Uterus (tissue), 3 donors: ENCODE measurements at regions not wholly inside any gene's neighbourhood (a gene's known extent, or its start where the extent isn't known, plus 50 kb on each side); places are given as distances from the start of the nearest gene placed in this dataset.

Experiments
- DNase-seq, 2 donors: peaks; one replicate each; pipeline ENCODE4 v3.0.0-alpha.2; 2019 to 2020
- H3K27ac ChIP-seq, 2 donors: fragments of 200-600 bp; sonication (generic); 1 replicate in 1 of 2; 2 replicates in 1 of 2; pipeline ENCODE4 v1.5.1; 2016 to 2018
- H3K27me3 ChIP-seq, 2 donors: fragments of 200-600 bp; sonication (generic); one replicate each; pipeline ENCODE4 v1.5.1; 2018 to 2019; ENCODE audit warnings: control low read depth in 1 of 2
- H3K36me3 ChIP-seq, 2 donors: fragments of 200-600 bp; sonication (generic); one replicate each; pipeline ENCODE4 v1.5.1; 2019; ENCODE audit warnings: control low read depth in 1 of 2
- H3K4me1 ChIP-seq, 2 donors: fragments of 200-600 bp; sonication (generic); one replicate each; pipeline ENCODE4 v1.5.1; 2018 to 2019; ENCODE audit warnings: control low read depth in 1 of 2
- H3K4me3 ChIP-seq, 2 donors: fragments of 200-600 bp; sonication (generic); 1 replicate in 1 of 2; 2 replicates in 1 of 2; pipeline ENCODE4 v1.5.1; 2018 to 2019; ENCODE audit warnings: mild to moderate bottlenecking in 1 of 2
- H3K9me3 ChIP-seq, 2 donors: fragments of 200-600 bp; sonication (generic); one replicate each; pipeline ENCODE4 v1.5.1; 2019; ENCODE audit warnings: control low read depth in 1 of 2
- CTCF ChIP-seq, 4 experiments: fragments of 200-600 bp in 2 of 4; fragments of 450-650 bp in 2 of 4; sonication (generic) in 2 of 4; IDR thresholded peaks; one replicate each; pipeline ENCODE4 v1.5.1; 2016 to 2019; ENCODE audit warnings: antibody characterized with exemption in 4 of 4, mild to moderate bottlenecking in 2 of 4, moderate library complexity in 1 of 4
- POLR2A ChIP-seq, 2 donors: fragments of 450-650 bp; IDR thresholded peaks; one replicate each; pipeline ENCODE4 v1.6.1; 2016; ENCODE audit warnings: antibody characterized with exemption in 2 of 2, mild to moderate bottlenecking in 1 of 2, moderate library complexity in 1 of 2
- intact Hi-C: fragments of 100-400 bp; cut with DNase I; formaldehyde crosslinking; loops from one replicate; pipeline ENCODE4 v1.15.1; 2023; ENCODE audit warnings: low total_unique reads
- donor health status: DM: yes; HTN: yes; CAD: no.

GRCh38 chr1:34460193-34460592, 283.5 kb downstream of the C1orf94 start:
- Histone ChIP-seq H3K4me3 (no peak overlapping the region), H3K9me3 (no peaks in the 10 kb centered on the region), H3K4me1 (no peaks in the 10 kb centered on the region), H3K36me3 (no peaks in the 10 kb centered on the region), H3K27me3 (no peaks in the 10 kb centered on the region), H3K27ac (no peak overlapping the region)
- no peak for DNase-seq
- peak in 2 of 4 experiments; percentile 19 to 33 for TF ChIP-seq CTCF (IDR thresholded peaks at IDR 0.05)
- no peak for TF ChIP-seq POLR2A (IDR thresholded peaks at IDR 0.05)
- intact Hi-C loops = no loop called here

GRCh38 chr1:34470401-34470800, 284.4 kb upstream of the GJB5 start:
- no peak for DNase-seq
- no peaks in the 10 kb centered on the region for H3K9me3 ChIP-seq
- no peak overlapping the region for H3K27ac ChIP-seq
- intact Hi-C loops = no loop called here
- no peaks in the 10 kb centered on the region for H3K4me1 ChIP-seq
- H3K36me3 ChIP-seq = no peaks in the 10 kb centered on the region
- TF ChIP-seq CTCF (IDR thresholded peaks at IDR 0.05) = no peak
- no peak for TF ChIP-seq POLR2A (IDR thresholded peaks at IDR 0.05)
- no peak overlapping the region for H3K4me3 ChIP-seq
- no peaks in the 10 kb centered on the region for H3K27me3 ChIP-seq

- Histone ChIP-seq H3K36me3 (no peaks in the 10 kb centered on the region), H3K27ac (no peak overlapping the region), H3K4me1 (no peaks in the 10 kb centered on the region), H3K9me3 (no peaks in the 10 kb centered on the region), H3K4me3 (no peak overlapping the region), H3K27me3 (no peaks in the 10 kb centered on the region)
- intact Hi-C loops = no loop called here
- TF ChIP-seq POLR2A (IDR thresholded peaks at IDR 0.05) = no peak
- no peak for TF ChIP-seq CTCF (IDR thresholded peaks at IDR 0.05)
- no peak for DNase-seq
These were observed 280.3 kb upstream of the GJB5 start for GRCh38 chr1:34474566-34474965.

GRCh38 chr1:34476371-34476770, 278.5 kb upstream of the GJB5 start:
- Histone ChIP-seq H3K36me3 (no peaks in the 10 kb centered on the region), H3K9me3 (no peaks in the 10 kb centered on the region)

GRCh38 chr1:34477632-34478141, 277.2 kb upstream of the GJB5 start:
- Histone ChIP-seq H3K4me1 (no peaks in the 10 kb centered on the region), H3K36me3 (no peaks in the 10 kb centered on the region), H3K27me3 (no peaks in the 10 kb centered on the region), H3K27ac (no peak overlapping the region), H3K4me3 (no peak overlapping the region), H3K9me3 (no peaks in the 10 kb centered on the region)
- TF ChIP-seq POLR2A (IDR thresholded peaks at IDR 0.05) (no peak), CTCF (IDR thresholded peaks at IDR 0.05) (no peak)
- intact Hi-C loops = no loop called here
- no peak for DNase-seq

More at GRCh38 chr1:34476371-34476770, 278.5 kb upstream of the GJB5 start:
- no peaks in the 10 kb centered on the region for H3K4me1 ChIP-seq
- no peak overlapping the region for H3K4me3 ChIP-seq
- intact Hi-C loops = no loop called here
- no peak for DNase-seq
- H3K27me3 ChIP-seq = no peaks in the 10 kb centered on the region
- no peak for TF ChIP-seq POLR2A (IDR thresholded peaks at IDR 0.05)
- TF ChIP-seq CTCF (IDR thresholded peaks at IDR 0.05) = no peak
- no peak overlapping the region for H3K27ac ChIP-seq
